ENCODE measurements at regions not wholly inside any gene's neighbourhood (a gene's known extent, or its start where the extent isn't known, plus 50 kb on each side); places are given as distances from the start of the nearest gene placed in this dataset.

DNA sequence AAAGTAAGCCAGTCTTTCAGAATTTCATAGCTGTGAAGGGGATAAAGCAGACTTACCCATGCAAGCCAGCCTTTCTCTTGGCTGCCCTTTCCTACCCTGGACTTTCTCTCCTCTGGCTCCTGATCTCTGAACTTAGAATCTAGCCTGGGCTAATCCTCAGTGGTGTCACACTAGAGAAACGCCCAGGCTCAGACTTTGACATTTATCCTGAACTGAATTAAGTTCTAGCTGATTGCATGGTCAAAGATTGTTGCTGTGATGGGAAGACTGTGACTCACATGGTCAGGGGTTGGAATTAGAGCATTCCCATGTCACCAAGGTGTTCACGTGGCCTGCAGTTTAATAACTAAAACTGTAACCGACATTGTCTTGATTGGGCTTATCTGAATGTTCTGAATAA is 469.5 kb upstream of the FAT1 start:
- FAIRE-seq, result no peak

DNA sequence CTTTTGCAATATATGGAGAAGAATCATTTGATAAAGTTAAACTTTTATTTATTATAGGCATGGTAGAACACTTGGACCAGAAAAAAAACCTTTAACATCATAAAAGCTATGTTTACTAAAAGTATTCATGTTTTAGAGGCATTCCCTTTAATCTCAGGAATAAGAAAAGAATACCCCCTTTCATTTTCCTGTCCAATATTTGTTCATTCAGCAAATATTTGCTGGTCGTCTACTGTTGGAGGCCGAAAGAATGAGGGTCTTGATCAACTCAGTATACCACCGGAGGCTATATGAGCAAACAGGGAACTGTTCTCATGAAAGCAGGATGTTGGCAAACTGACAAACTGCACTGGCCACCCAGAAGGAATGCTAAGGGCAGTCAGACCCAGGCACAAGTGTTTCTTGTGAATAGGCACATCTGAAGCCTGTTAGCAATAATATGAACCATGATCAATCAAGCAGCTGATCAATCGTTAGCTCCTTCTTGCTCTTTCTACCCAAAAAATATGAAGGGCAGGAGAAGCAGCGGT is 480.8 kb upstream of the FAT1 start:
- no peak for FAIRE-seq

DNA sequence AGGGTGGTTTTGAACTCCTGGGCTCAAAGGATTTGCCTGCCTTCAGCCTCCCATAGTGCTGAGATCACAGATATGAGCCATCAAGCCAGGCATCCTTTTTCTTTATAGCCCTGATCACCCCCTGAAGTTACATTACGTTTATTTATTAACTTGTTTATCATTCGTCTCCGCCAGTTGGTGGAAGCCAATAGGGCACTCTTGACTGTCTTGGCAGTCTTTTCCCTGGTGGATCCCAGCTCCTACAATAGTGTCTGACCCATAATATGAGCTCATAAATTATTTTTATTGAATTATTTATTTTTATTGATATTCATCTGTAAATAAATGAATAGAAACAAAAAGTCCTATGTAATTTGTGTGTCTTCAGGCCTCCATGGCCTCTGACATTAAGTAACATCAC is 484.3 kb upstream of the FAT1 start:
- no peak for FAIRE-seq

DNA sequence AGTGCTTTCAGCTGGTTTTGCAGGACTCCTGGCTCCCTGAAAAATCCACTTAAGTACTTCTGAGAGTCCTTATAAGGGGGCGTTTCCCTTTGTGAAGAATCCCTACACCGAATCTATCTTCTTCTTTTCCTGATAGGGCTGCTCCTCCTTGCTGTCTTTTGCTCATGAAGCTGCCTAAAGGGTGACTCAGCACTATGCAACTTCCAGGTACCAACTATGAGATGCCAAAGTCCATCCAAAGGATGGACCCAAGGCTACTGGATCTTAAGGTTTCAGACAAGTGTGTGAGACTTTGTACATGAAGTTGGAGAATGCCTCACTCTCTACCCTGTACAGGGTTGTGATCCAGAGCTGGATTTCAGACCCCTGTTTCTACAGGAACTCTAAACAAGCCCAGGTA is 485.0 kb upstream of the FAT1 start:
- no peak for FAIRE-seq

DNA sequence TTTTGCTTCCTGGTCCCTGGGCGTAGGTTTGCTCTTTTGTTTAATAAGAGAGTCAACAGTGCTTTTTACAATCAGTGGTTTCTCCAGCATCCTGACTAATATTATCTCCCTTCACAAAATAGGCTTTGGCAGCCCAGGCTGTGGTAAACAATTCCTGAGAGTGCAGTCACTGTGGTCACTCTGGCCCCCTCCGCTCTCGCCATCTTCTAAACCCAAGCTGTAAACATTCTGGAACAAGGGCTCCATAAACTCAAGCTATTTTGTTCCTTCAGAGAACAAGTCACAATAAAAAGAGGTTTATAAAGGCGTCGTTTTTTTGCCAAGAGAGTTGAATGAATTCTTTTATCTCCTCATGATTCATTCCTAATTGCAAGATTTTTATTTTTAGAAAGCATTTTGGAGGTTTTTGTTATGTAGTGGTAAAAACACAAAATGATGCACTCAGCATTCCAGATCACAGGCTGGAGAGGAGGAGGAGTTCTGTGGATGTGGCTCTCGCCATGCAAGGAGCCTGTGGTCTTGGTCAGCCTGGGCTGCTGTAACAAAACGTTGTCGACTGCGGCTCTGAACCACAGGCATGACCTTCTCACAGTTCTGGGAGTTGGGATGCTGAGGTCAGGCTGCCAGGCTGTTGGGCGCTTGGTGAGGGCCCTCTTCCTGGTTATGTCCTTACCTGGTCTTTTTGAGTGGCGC is 486.4 kb upstream of the FAT1 start:
- FAIRE-seq, result no peak

DNA sequence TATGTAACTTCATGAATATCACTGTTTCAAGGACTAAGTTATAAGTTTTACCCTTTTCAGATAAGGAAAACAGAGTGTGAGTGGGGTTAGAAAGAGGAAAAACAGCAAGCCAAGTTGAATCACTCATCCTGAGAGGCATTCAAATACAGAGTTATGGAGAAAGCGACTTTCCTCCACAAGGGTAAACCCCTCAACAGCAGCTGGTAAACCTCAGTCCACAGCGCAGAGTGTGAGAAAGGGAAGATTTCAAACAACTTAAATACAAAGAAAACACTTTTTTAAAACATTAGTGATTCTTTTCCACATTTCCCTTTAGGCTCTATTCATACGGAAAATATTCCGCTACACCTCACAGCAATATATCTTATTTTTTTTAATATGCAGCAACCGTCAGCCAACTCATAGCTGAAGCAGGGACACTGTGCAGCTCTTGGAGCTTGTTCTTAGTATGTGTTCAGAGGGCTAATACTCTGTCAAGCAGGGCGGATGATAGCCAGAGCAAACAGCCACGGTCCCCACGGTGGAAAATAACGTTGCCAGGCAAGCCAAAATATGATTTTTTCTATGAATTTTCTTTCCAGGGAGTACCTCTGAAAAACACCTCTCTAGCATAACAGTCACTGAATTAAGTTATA is 488.9 kb upstream of the FAT1 start:
- no peak for FAIRE-seq

DNA sequence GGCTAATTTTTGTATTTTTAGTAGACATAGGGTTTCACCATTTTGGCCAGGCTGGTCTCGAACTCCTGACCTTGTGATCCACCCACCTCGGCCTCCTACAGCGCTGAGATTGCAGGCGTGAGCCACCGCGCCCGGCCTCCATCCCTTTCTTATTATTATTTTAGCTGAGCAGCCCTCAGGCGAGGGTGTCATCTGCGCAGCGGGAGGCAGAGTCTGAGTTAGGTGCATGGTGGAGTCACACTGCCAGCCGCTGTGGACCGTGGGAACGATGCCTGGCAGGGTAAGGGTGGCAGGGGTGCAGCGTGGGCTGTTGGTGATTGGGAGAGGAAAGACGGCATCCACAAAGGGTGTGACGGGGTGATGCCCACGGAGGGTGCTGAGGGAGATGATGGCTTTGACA is 491.8 kb upstream of the FAT1 start:
- FAIRE-seq, result no peak

DNA sequence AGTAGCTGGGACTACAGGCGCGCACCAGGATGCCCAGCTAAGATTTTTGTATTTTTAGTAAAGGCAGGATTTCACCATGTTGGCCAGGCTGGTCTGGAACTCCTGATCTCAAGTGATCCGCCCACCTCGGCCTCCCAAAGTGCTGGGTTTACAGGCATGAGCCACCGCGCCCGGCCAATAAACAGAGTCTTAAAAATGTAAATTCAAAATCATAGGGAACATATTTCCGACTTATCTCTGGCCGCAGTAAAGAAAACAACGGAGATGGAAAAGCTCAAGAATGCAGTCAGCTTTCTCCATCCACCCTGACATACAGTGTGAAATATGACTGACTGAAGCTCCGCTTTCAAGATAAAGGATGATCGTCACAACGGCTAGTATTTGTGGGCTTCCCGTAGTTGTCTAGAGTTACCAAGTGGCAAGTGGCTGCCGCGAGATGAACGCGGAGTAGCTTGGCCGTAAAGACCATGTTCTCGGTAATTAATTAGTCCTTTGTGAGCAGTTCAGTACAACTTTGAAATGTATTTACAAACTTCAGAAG is 495.1 kb upstream of the FAT1 start:
- no peak for FAIRE-seq

DNA sequence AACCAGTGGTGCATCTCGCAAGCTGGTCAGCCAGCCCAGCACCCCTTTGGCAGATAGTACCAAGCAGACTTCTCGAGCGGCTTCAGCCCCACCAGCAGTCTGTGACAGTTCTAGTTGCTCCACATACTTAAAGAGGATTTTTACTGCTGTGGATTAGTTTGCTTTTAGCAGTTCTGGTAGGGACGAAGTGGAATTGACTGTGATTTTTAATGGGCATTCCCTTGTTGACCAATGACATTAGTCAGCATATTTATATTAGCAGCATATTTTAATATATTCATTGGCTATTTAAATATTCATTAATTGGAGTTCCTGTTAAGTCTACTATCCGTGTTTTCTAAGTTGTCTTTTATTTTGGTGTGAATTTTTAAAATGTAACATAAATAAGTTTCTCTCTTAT is 500.9 kb upstream of the FAT1 start:
- FAIRE-seq, result no peak

DNA sequence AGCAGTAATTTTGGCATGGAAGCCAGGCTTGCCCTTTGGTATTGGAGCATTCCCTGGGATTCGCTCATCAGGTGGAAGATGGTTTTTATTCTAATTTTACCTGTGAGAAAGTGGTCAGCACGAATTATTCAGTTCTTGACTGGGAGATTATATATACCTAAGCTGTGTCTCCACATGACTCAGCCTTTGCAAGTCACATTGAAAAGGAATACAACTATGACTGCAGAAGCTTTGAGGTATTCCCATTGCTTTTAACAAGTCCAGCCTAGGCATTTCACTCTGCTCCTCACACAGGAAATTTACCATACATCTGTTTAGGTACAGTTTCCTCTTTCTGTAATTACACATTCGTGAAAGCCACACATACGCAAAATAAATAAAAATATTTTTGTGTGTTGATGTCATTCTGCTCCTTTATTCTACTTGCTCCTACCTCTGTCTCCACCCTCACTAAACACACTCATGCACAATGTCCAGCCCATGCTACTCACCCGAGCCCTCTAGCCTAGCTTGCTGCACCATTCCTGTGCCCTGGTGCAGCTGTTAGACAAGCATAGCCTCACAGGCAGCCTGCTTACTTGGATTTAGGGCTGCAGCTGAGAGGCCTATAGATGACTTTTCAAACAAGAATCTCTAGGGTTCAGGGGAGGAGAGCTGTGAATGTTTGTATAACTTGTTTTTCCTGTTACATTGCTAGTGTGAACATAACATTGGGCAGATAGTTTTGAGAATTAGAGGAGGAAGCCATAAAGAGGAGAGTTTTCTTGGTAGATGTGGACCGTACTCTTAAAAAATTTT is 504.4 kb upstream of the FAT1 start:
- no peak for FAIRE-seq

DNA sequence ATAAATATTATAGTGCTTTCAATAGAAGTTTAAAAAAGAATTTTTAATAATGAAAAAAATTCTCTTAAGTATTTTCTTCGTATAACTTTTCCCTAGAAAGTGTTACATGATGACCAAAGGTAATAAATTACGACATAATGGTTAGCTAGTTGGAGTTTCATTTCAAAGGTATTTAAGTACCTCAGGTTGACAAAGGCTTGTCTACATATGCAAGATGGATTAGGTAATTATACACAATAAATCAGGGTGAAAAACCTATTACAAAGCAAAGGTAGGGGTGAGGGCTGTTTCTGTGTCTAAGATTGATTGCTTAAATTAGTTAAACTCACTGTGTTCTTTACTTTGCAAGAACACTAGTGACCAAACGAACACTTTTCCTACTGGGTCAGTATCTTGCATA is 508.5 kb upstream of the FAT1 start:
- no peak for FAIRE-seq

DNA sequence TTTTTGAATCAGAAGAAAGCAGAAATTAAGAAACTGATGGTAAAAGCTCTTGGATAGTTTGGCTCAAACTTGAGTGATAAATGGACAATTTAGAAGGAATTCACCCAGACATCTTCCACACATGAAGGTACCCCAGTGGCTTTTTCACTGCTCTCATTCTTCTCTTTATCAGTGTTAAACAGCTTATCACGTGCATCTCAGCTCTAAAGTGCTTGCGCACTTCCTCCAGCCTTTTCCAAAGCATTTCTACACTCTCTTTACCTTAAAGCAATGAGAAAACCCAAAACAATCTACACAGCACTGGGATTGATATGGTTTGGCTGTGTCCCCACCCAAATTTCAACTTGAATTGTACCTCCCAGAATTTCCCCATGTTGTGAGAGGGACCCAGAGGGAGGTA is 509.1 kb upstream of the FAT1 start:
- no peak for FAIRE-seq

DNA sequence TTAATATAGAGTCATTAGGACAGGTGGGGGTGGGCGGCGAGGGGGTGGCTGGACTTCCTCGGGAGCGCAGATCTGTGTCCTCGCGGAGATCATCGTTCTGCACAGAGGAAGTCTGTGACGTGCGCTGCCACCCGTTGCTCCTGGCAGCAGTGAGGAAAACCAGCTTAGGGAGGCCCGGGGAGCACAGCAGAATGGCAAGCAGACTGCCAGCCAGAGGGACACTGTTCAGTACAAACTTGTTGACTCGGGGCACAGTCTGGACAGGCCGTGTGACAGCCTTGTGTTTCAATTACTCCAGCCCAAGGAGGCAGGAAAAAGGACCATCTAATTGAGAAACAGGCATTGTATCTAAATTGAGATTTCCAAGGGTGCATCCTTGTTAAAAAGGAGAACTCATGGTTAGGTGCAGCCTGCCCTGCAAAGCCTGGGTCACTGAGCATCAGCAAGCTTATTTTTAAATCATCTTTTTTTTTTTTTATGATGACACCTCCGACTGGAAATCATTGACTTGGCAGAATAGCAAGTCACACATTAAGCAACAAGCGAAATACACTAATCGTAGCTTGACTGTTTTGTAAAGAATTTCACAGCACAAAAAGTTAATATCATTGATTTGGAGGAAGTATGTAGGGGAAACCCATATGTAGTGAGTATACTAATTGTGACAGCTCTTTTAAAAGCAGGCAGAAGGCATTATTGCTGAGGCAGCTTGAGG is 512.0 kb upstream of the FAT1 start:
- no peak for FAIRE-seq

DNA sequence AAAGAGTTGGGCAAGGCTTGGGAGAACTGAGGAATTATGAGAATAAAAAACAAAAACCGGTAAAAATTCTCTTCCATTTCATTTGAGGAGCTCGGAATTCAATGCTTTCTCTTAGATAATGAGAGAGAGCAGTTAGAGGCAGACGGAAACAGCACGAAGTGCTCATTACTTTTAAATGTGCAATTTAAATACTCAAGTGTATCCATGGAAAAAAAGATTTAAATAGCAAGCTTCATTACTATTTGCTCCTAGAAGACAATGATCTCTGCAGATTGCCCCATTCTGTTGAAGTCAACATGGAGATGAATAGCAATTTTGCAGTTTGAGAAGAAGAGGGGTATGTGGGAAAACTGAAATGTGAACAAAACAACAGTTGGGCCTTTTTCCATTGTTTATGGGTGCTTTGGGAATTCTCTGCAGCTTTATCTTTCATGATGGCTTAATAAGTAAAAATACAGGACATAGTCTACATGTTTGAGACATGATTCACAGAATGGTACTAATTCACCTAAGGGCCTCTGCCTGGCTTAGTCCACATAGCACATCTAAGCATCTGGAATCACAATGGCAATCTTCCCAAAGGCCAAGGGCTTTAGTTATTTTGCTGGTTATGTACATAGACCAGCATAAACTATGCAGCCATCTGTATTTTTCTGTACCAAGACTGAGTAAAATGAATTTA is 512.7 kb upstream of the FAT1 start:
- FAIRE-seq, result no peak

DNA sequence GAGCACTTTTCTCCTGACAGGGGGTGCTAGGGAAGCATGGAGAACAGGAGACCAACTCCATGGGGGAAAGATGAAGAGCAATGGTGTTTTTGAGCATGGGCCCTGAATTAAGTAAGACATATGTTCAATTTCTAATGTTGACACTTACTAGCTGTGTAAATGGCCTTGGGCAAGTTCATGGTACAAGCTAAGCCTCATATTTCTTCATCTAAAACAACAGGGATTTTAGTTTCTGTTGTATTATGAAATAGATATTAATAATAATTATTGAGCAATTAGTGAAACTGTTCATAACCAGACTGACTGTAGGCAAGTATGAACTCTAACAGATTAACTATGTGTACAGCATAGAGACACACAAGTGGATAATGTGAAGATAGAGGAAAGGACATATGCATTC is 515.0 kb upstream of the FAT1 start:
- FAIRE-seq, result no peak

DNA sequence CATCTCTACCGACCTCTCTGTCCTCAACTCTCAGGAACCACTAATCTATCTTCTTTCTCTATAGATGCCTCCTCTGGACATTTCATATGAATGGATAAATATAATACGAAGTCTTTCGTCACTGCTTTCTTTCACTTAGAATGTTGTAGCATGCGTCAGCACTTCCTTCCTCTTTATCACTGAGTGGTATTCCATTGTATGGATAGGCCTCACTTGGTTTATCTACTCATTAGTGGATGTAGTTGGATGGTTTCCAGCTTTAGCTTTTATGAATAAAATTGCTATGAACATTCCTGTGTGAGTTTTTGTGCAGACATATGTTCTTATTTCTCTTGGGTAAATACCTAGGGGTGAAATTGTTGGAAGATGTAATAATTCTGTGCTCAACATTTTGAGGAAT is 528.2 kb upstream of the FAT1 start:
- no peak for FAIRE-seq

DNA sequence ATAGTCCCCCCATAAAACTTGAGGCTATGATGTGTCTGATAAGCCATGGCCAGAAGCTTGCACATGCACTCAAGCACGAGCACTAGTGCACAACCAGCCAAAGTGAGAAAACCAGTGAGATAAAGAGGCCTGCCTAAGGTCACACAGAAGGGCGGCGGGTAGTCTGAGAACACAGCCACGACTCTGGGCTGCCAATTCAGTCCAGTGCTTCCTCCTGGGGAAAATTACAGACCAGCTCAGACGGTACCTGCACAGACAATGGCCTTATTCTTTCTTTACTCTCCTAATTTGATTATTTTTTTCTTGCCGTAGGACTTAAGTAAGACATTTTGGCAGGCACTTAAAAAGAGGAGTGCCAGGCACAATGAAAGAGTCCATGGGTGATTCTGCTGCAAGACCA is 533.2 kb upstream of the FAT1 start:
- no peak for FAIRE-seq

DNA sequence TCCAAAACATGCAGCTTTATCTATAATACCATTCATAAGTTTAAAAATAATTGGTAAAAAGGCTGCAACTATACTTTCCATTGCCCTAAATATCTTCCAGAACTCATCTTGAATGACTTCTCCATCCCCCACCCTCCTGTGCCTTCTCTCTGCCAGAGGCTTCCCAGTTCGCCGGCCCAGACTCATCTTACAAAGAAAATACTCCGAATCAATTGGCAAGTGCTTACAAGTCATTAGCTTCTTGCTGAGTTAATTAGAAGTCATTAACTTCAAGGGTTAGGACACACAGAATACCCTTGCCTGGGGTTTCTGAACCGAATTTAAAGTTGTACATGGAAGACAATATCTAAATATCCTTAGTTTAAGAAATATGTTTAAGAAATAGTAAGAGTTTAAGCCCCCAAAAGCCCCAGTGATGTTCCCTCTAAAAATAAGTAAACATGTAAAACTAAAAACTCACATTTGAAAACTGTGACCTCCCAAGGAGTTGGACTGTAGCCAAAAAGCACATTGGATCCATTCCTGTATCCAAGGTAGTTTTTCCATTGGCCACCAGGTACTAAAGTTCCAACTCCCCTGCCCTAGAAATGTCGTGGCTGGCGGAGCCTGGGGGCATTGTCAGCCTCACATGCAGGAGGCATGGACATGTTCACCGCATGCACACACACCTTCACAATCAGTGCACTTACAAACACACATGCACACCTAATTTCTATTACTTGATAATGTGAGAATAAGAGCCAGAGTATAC is 535.2 kb upstream of the FAT1 start:
- no peak for FAIRE-seq

DNA sequence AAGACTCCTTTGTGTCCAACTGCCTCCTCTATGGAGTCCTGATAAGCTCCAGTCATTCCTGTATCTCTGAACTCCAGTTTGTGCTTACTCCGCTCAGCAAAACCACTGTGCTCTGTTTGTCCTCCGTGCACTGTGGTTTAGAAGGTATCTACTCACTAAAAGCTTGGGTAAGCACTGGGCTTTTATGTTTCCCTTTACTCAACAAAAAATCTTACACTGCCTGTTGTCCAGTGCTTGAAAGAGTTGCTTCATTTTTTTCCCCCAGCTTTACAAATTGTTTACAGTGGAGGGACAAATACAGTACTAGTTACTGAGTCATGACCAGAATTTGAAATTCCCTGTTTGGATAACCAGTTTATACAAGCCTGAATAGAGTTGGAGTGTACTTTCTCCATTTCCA is 545.3 kb upstream of the FAT1 start:
- no peak for FAIRE-seq

DNA sequence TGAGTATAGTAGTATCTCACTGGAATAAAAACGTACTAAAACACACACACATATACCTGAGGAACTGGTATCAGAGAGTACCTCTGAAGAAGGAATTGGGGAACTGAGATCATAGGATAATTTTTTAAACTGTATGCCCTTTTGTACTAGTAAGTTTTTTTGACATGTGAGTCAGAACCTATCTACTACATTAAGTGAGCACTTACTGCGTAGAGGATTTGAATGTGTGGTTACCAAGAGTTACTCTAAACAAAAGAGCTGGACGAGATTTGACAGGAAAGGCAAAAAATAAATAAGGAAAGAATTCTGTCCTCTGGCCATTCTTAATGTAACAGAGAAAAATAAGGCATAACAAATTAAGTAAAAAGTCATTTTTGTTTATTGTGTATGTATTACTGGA is 546.5 kb upstream of the FAT1 start:
- no peak for FAIRE-seq

DNA sequence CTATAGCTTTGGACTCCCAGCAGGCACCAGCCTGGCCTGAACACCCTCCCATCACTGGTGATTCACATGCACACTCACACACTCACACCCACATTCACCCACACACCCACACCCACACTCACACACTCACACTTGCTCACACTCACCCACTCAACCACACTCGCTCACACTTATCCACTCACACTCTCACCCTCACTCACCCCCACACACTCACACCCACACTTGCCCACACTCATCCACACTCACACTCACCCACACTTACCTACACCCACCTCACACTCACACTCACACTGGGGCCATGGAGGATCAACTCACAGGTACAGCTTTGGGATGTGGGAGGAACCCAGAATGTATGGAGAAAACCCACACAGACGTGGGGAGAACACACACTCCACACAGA is 548.2 kb upstream of the FAT1 start:
- FAIRE-seq, result no peak

DNA sequence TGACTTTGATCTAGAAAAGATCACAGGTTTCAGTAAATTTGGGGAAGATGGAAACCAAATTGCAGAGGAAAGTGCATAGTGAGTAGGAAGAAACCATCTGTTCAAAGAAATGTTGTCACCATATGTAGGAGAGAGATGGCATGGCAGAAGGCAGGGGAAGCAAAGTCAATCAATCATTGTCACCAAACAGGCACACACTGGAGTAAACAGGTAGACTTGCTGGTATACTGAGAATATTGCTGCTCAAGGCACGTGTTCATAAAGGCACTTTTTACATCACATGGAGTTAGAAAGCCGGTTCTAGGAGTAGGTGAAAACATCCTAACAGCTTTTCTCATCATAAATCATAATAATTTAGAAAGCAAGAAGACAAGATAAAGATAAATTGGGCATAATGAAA is 550.5 kb upstream of the FAT1 start:
- no peak for FAIRE-seq
